ENCODE measurements at regions not wholly inside any gene's neighbourhood (a gene's known extent, or its start where the extent isn't known, plus 50 kb on each side); places are given as distances from the start of the nearest gene placed in this dataset.

- TF ChIP-seq POLR2A (IDR thresholded peaks at IDR 0.05; ENCODE audit: low read length): no peak
- TF ChIP-seq GATA1 (IDR thresholded peaks at IDR 0.05; ENCODE audit: low read depth, low read length): no peak
Measured at GRCh38 chr5:1728846-1729245, 70.8 kb downstream of the MRPL36 start.

Measured in erythroblast (primary cell).